ENCODE measurements at regions not wholly inside any gene's neighbourhood (a gene's known extent, or its start where the extent isn't known, plus 50 kb on each side); places are given as distances from the start of the nearest gene placed in this dataset.
"Not testable (repeated sequence)": the region's sequence is repeated elsewhere in the genome, so short reads cannot be mapped to it uniquely, and the experiment has no call there.

DNA sequence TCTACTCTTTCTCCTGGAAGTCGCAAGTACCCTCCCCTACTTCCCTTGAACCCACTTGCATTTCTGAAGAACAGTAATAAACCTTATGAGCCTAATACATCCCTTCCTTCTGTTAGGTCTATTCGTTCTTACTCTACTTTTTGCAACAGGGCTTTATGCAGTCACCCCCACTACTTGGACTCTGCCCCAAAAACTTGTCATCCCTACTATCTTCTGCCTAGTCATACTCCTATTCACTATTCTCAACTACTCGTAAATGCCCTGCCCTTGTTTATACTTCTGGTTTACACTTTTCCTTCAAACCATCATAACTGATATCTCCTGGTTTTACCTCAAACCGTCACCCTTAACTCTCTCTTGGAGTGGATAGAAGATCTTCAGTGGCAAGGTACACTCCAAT lies 55.2 kb upstream of the SLIT2 start:
- DNase-seq (ENCODE audit: low read depth): no peak

DNA sequence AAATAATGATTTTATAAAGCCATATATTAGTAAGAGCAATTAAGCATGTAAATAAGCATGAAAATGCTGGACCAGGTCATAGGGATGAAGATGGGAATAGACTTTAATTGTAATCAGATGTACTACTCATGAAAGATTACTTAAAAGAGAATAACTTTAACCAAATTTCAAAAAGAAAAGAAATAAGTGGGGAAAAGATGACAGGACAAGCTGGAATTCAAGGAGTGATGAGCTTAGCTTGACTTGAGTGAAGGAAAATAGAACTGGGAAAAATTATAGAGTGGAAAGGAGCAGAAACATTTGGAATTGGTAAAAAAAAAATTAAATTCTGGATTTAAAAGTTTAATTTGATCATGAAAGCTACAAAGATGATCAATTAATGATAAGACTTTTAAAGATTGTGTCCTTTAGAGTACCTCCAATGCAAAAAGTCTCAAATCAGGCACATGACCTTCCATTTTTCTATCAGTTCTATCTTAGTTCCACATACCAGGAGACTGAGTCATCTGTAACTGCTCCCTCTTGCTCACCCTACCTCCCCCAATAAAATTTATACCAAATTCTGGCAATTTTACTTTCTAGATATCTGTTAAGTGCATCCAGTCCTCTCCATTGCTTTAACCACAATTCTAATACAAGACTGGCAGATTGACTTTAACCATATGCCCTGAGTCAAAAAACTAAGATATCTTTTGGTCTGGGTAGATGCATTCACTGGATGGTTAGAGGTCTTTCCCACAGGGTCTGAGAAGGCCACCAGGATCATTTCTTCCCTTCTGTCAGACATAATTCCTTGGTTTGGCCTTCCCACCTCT lies 56.4 kb upstream of the SLIT2 start:
- DNase-seq (ENCODE audit: low read depth): peak; percentile 59

DNA sequence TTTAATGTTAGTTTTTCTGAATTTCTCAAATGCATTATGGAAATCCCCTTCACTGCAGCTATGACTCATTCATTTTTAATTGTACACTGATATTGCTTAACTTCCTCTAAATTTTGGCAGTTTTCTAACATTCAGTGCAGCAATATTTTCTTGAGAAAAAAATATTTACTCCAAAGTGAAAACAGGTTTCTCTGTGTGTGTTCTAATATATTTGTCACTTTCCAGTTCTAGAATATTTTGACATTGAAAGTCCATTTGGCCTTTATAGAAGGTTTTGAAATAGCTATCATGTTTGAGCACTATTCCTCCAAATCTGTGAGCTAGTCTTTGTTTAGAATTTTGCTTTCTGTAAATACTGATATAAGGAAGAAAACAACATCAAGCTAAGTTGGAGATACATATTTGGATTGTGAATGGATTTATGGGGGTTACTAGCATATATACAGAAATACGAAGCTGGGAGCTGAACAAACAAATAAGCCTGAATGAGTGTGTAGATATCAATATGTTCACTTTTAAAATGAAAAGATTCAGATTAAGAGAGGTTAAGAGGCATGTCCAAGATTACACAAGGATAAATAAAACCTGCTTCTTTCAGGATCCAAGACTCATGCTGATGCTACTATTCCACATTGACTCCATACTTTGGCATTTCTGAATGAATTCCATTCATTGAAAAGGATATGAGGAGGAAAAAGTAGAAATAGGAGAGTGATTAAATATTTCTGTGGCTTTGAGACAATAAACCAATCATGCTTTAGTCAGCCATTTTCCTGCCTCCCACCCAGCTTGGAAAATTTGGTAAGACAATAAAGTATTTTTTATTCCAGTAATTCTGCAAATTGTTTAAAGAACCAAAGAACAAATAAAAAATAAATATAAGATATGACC lies 57.3 kb upstream of the SLIT2 start:
- peak; percentile 88 for DNase-seq (ENCODE audit: low read depth)

DNA sequence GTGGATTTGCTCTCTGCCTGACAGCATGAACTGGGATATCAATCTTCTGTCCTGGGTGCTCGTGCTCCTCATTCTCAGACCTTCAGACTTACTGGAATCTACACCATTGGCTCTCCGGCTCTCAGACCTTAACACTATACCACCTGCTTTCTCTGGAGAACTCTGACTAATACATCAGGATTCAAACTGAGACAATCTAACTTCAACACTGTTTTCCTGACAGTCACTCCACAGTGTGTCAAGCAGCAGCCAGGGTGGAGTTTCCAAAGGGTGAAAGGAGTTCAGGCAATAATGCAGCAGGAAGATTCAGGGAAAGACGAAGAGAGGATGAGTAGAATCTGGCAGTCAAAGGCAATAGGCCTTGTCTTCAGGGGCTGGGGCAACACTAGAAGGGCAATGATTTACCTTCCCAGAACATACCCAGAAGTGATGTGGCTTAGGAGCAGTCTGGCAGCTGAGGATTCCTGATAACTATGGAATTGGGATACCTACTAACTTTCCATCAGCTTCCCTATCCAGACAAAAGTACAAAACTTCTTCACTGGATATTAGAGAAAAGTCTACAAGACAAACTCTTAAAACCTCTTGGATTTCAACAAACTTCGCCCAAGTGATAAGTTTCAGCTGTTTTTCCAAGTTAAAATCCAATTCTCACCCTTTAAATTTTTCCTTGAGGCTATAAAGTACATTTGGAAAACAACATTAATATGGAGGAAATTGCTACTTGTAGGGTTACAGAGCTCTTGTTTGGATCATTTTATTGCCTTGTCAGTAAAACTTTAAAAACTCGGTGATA lies 58.4 kb upstream of the SLIT2 start:
- DNase-seq (ENCODE audit: low read depth): peak; percentile 74

DNA sequence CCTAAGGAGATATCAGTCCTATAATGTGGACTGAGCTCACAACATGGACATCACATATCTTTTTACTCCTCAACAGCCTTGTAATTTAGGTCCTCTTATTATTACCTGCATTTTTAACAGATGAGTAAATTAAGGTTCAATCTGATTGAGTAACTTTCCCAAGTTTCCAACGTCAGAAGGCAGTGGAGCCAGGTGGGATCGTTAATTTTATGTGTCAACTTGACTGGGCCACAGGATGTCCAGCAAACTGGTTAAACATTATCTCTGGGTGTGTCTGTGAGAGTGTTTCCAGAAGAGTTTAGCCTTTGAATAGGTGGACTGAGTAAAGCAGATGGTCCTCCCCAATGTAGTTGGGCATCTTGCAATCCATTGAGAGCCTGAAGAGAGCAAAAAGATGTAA lies 59.0 kb upstream of the SLIT2 start:
- DNase-seq (ENCODE audit: low read depth): no peak

DNA sequence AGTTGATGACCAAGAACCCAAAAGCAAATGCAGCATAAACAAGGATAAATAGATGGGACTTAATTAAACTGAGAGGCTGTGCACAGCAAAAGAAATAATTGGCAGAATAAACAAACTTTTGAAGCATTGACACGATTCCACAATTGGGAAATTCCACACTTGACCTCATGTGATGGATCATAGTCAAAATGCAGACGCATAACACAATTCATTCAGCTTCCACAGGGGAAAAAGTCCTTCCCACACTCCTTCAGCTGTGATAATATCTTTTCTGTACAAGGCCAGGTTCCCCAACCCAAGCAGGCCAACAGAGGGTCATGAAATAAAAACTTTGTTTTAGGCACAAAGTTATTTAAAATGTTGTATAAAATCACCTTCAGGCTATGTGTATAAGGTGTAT lies 66.6 kb upstream of the SLIT2 start:
- no peak for DNase-seq (ENCODE audit: low read depth)

DNA sequence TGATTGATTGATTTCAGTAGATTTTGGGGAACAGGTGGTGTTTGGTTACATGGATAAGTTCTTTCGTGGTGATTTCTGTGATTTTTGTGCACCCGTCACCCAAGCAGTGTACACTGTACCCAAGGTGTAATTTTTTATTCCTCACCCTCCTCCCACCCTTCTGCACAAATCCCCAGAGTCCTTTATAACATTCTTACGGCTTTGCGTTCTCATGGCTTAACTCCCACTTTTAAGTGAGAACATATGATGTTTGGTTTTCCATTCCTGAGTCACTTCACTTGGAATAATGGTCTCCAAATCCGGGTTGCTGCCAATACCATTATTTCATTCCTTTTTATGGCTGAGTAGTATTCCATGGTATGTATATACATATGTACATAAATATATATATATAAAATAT lies 68.6 kb upstream of the SLIT2 start:
- not testable (repeated sequence) for DNase-seq (ENCODE audit: low read depth)

DNA sequence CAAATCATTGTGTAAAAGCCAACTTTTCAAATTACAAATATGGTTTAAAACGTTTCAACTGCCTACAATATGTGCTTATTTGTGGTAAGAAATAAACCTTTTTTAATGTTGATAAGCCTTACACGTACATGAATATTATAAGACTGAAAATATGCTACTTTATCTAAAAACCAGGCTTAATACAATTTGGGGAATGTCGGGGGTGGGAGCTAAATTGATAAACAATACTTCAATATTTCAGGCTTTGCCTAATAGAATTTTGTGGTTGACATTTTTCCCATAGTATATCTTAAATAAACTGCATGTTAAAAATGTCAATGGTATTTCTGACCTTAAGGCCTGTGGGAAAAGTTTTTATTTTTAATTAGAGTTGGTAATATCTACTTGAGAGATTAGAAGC lies 69.8 kb upstream of the SLIT2 start:
- peak; percentile 44 for DNase-seq (ENCODE audit: low read depth)

DNA sequence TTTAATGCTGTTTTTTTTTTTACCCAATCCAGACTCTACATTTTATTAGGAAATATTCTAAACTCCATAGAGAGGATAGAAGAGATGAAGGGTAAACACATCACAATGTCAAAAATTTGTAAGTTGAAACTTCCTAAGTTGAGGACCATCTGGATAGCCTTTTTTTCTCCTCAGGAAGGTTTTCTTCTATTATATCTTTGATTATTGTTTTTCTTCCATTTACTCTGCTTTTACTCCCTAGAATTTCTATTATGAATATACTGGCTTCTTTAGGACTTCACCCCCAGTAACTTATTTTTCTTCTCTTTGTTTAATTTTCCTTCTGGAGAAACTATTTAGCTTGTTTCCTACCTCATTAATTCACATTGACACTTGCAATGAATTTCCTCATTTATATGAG lies 71.2 kb upstream of the SLIT2 start:
- DNase-seq (ENCODE audit: low read depth): no peak

DNA sequence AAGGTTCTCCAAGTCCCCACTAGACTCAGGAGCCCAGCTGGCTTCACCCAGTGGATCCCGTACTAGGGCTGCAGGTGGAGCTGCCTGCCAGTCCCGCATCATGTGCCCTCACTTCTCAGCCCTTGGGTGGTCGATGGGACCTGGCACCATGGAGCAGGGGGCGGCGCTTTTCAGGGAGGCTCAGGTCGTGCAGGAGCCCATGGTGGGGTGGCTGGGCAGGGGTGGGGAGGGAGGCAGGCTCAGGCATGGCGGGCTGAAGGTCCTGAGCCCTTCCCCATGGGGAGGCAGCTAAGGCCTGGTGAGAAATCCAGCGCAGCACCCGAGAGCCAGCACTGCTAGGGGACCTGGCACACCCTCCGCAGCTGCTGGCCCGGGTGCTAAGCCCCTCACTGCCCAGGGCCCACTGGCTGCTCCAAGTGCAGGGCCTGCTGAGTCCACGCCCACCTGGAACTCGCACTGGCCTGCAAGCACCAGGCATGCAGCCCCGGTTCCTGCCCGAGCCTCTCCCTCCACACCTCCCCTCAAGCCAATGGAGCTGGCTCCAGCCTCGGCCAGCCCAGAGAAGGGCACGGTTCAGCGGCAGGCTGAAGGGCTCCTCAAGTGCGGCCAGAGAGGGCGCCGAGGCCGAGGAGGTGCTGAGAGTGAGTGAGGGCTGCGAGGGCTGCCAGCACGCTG lies 72.7 kb upstream of the SLIT2 start:
- no peak for DNase-seq (ENCODE audit: low read depth)

DNA sequence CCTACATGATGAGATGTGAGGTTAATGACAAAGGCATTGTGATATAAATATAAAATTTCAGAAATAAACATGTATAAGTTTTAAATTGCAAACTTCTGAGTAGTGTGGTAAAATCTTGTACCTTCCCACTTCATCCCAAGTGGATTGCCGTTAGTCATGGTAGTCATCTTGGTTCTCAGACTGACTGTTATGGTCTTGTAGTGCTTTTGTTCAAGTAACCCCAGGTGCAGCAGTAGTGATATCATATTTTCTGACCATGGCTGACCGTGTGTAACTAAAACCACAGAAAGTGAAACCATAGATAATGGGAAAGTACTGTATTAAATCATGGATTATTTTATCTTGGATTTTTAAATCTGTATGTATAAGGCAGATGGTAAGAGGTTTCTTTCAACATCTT lies 74.8 kb upstream of the SLIT2 start:
- DNase-seq (ENCODE audit: low read depth): peak; percentile 38

DNA sequence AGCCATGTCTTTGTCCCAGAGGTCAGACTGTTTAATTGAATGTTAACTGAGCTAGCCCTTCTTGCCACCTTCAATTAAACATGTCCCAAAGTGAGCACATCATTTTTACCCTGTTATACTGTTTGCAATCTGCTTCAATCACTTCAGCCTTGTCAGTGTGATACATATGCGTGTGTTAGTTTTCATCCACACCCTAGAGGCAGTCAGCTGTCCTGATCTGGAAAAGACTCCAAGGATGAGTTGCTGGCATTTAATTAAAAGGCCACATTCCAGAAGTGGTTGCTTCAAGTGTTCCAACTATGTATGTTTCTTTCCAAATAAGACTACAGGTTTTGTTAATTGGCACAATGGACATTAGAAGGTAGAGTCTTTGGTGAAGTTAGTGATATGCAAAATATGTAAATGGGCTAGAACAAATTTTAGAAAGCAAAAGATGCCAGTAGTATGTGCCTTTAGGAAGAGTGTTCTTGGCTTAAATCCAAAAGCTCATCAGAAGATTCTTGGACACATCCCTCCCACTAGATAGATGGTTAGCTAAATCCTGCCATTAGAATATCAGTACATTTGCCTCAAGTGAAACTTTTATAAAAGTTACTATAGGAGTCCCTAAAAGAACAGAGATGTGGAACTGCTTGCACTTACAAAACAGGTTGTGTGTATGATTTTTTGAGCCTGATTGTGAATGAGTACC lies 79.5 kb upstream of the SLIT2 start:
- peak; percentile 7 for DNase-seq (ENCODE audit: low read depth)

DNA sequence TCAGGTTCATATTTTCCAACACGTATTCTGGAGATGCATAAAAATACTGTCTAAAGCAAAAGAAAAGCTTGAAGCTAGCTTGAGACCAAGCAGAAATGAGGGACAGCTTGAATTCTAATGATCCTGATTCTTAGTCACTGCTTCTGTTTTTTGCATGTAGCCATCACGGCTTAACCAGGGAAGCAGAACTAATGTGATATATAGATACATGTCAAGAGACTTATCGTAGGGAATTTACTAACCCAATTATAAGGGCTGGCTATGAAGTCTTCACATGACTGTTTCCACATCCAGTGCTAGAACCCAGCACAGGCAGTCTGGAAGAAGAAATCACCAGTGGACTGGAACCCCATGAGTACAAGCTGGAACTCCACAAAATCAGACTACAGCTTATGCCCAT lies 85.2 kb upstream of the SLIT2 start:
- DNase-seq (ENCODE audit: low read depth): no peak

DNA sequence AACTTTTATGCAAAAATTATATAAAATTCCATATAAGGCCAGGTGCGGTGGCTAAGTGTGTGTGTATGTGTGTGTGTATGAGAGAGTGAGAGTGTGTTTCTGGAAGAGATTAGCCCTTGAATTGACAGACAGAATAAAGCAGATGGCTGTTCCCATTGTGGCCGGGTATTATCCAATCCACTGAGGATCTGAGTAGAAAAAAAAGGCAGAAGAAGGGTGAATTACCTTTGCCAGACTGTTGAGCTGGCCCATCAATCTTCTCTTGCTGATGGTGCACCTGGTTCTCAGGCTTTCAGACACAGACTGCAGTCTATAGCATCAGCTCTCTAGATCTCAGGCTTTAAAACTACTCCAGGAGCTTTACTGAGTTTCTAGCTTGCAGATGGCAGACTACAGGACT lies 92.2 kb upstream of the SLIT2 start:
- no peak for DNase-seq (ENCODE audit: low read depth)

DNA sequence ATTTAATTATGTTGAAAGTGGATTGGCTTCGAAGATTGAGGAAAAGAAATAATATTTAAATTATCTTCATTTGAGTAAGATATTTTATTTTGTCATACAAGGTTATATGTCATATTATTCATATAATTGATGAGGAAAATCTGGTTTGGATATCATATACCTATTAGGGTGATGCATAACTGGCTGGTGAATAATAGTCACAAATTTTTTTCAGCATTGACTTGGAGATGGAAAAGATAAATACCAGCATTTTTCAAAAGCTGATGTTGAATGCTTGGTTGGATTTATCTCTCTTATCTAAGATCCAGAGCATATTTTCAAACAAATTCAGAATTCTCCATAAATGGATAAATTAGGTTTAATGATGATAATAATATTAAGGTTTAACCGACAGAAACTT lies 93.5 kb upstream of the SLIT2 start:
- DNase-seq (ENCODE audit: low read depth): no peak

DNA sequence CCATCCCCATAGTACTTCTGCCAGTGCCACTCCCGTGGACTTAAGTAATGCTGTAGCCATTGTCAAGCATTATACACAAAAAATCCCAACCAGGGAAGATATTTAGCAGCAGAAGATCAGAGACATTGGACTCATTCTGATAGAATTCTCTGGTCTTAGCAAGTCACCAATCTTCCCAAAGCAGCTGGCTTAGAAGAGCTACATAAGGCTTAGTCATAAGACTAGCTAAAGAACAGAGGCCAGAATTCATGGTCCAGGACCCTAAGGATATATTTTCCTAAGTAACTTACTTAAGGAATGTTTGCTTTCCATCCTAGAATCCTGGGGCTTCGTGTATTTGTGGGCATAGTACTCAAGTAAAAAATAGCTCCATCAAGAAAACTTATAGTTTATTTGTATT lies 100.3 kb upstream of the SLIT2 start:
- peak; percentile 21 for DNase-seq (ENCODE audit: low read depth)

DNA sequence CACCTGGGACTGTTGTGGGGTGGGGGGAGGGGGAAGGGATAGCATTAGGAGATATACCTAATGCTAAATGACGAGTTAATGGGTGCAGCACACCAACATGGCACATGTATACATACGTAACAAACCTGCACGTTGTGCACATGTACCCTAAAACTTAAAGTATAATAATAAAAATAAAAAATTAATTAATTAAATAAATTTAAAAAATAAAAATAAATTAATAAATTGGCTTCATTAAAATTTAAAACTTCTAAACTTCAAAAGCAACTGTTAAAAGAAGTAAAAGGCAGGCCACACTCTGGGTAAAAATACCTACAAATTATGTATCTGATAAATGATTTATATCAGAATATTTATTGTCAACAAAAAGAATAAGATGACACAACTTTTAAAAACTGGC lies 102.6 kb upstream of the SLIT2 start:
- DNase-seq (ENCODE audit: low read depth): not testable (repeated sequence)

DNA sequence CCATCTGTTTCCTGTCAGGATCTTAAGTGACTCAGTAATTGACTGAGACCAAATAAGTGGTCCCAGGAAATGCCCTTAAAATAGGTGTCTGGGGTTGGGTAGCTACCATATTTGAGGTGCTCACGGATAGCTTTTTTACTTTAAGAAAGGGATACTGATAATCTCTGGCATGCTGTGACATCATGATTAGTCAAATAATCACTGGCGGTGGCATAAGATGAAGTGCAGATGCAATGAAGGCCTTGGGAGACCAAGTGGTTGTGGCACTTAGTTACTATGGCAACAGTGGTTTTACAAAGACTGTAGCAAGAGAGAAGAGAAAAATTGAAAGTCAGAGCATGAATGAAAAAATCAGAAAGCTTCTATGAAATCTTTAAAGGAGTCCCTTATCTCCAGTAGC lies 114.5 kb upstream of the SLIT2 start:
- DNase-seq (ENCODE audit: low read depth): peak; percentile 9

DNA sequence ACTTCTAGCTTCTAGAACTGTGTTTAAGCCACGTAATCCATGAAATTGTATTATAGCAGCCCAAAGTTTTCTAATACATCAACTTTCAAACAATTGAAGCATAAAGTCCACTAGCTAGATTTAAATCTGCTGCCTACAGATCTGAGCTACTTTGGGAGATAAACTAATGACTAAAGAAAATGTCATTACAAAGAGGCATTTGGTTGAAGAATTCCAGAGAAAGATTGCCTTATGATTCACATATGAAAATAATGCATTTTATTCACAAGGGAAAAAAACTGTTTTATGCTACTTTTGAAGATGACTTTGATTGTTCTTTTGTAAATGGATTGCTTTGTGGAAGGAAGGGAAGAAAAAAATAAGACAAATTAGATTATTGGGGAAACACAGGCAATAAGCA lies 124.1 kb upstream of the SLIT2 start:
- peak; percentile 22 for DNase-seq (ENCODE audit: low read depth)

DNA sequence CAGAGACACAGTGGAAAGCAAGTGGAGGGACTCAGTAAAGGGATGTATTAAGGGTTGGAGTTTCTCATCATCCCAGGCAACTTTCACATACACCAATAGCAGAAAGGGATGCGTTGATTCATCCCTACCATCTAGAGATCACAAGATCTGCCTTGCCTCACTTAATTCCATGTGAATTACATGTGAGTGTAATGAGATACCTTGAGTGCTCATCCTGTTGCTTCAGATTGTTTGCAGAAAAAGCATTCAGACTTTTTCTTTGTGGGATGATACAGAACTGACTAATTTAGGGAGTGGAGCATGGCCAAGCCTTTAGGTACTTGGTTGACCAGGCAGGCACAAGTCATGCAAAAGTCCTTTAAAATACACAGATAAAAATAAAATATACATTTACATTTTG lies 124.8 kb upstream of the SLIT2 start:
- DNase-seq (ENCODE audit: low read depth): peak; percentile 75

DNA sequence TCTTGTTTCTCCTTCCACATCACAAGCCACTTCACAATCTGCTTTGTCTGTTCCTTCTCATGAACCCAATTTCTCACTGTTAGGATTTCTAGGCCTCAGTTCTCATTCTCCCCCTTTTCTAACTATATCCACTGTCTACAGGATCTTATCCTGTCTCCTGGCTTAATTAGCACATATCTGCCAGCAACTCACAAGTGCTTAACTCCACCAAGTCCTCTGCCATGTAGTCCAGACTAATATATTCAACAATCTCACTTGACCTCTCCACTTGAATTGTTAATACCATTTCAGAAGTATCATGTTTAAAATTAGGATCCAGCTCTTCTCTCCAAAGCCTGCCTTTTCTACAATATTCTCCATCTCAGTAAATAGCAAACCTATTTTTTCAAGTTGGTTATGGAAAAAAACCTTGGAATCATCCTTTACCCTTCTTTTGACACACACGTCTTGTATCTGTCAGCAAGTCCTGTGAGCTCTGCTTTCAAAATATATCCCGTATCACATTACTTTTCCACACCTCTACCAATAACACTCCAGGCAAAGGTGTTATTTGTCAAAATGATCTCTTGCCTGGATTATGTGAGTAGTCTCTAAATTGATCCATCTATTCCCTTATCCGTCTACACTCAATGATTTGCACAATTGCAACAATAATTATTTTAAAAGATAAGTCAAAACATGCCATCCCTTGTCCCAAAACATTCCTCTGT lies 127.2 kb upstream of the SLIT2 start:
- no peak for DNase-seq (ENCODE audit: low read depth)

All from iris pigment epithelial cell (primary cell).